ENCODE measurements at regions not wholly inside any gene's neighbourhood (a gene's known extent, or its start where the extent isn't known, plus 50 kb on each side); places are given as distances from the start of the nearest gene placed in this dataset.

- TF ChIP-seq ZNF12 (CRISPR knock-in tag; IDR thresholded peaks at IDR 0.05): no peak
- no peak for TF ChIP-seq YEATS4 (CRISPR knock-in tag; IDR thresholded peaks at IDR 0.05; ENCODE audit: borderline replicate concordance)
- no peak for TF ChIP-seq PLSCR1 (CRISPR knock-in tag; IDR thresholded peaks at IDR 0.05; ENCODE audit: borderline replicate concordance)
Observed at GRCh38 chr14:99346470-99347080, 74.6 kb upstream of the BCL11B start (continued).

- POLR2A ChIA-PET: no interaction called here
- in situ Hi-C loops (cut with HindIII; ENCODE audit: extremely low pct_ligation_motif_present, low pct_unique_long_range_greater_than_20kb): no loop called here
- Histone ChIP-seq H4K20me1 (ENCODE audit: insufficient read depth, low read length) (no peaks in the 10 kb centered on the region), H3K4me3 (replicated peaks in 1 of 3; ENCODE audit: insufficient read depth in 1 of 3, low read depth in 2 of 3, low read length in 3 of 3) (no peak overlapping the region), H2AFZ (ENCODE audit: low read length) (no peak overlapping the region), H3K9me3 (ENCODE audit: low read length) (no peaks in the 10 kb centered on the region), H3K4me2 (ENCODE audit: low read depth, low read length) (no peak overlapping the region), H3K4me1 (ENCODE audit: insufficient read depth, low read length) (peaks cover 16% of the 10 kb centered on the region), H3K79me2 (ENCODE audit: insufficient read depth, low read length) (no peaks in the 10 kb centered on the region), H3K27me3 (ENCODE audit: control insufficient read depth in 1 of 2, insufficient read depth in 2 of 2, low read length in 2 of 2) (peaks cover 0 to 46% of the 10 kb centered on the region in 2 experiments; a peak in 3 of 5 replicates), H3K27ac (ENCODE audit: extremely low read length, insufficient read depth, low read length) (no peak overlapping the region), H3K36me3 (replicated peaks in 1 of 2; ENCODE audit: control insufficient read depth in 1 of 2, insufficient read depth in 2 of 2, low read length in 2 of 2) (no peaks in the 10 kb centered on the region), H3K9ac (ENCODE audit: insufficient read depth, low read depth, low read length) (no peak overlapping the region)
- TF ChIP-seq MNT (IDR thresholded peaks at IDR 0.05) (no peak), ZMAT5 (CRISPR knock-in tag; IDR thresholded peaks at IDR 0.05; ENCODE audit: borderline replicate concordance, low read depth) (no peak), TFAP4 (IDR thresholded peaks at IDR 0.05; ENCODE audit: borderline replicate concordance, low read depth) (no peak), POLR2AphosphoS2 (IDR thresholded peaks at IDR 0.05; ENCODE audit: low read depth, low read length) (no peak), ZBTB21 (CRISPR knock-in tag; IDR thresholded peaks at IDR 0.05) (no peak), HDAC6 (IDR thresholded peaks at IDR 0.05; ENCODE audit: low read depth, low read length) (no peak), SMAD3 (CRISPR knock-in tag; IDR thresholded peaks at IDR 0.05) (no peak), ZNF224 (CRISPR knock-in tag; IDR thresholded peaks at IDR 0.05) (no peak), BCL6 (CRISPR knock-in tag; IDR thresholded peaks at IDR 0.05) (no peak), FOXC1 (CRISPR knock-in tag; IDR thresholded peaks at IDR 0.05; ENCODE audit: borderline replicate concordance) (no peak), ZNF337 (CRISPR knock-in tag; IDR thresholded peaks at IDR 0.05; ENCODE audit: borderline replicate concordance, low read depth) (no peak), ZNF253 (CRISPR knock-in tag; IDR thresholded peaks at IDR 0.05; ENCODE audit: borderline replicate concordance) (no peak), ZFP36L2 (CRISPR knock-in tag; IDR thresholded peaks at IDR 0.05) (no peak), MYC (CRISPR knock-in tag; IDR thresholded peaks at IDR 0.05; ENCODE audit: borderline replicate concordance) (no peak), ZNF83 (CRISPR knock-in tag; IDR thresholded peaks at IDR 0.05; ENCODE audit: borderline replicate concordance) (no peak), SMC3 (IDR thresholded peaks at IDR 0.05; ENCODE audit: low read length) (no peak)
- intact Hi-C loops (cut with micrococcal nuclease; ENCODE audit: unreplicated experiment): no loop called here
- ATAC-seq: no peak
- CTCF ChIA-PET (ENCODE audit: low intra/inter-chr PET ratio, low total read pairs): no interaction called here
- BruUV-seq (replicated peaks): no TSS peak
- 36% methylated on average over 2 of the region's 7 CpGs for WGBS (ENCODE audit: low lambda C conversion rate)
- no peak for DNase-seq (ENCODE audit: low spot score)
- no peak for FAIRE-seq
Observed at GRCh38 chr14:99345472-99345871, 73.5 kb upstream of the BCL11B start.

Data from HepG2 (cell line).